ENCODE measurements at regions not wholly inside any gene's neighbourhood (a gene's known extent, or its start where the extent isn't known, plus 50 kb on each side); places are given as distances from the start of the nearest gene placed in this dataset.
"Not testable (repeated sequence)": the region's sequence is repeated elsewhere in the genome, so short reads cannot be mapped to it uniquely, and the experiment has no call there.

DNA sequence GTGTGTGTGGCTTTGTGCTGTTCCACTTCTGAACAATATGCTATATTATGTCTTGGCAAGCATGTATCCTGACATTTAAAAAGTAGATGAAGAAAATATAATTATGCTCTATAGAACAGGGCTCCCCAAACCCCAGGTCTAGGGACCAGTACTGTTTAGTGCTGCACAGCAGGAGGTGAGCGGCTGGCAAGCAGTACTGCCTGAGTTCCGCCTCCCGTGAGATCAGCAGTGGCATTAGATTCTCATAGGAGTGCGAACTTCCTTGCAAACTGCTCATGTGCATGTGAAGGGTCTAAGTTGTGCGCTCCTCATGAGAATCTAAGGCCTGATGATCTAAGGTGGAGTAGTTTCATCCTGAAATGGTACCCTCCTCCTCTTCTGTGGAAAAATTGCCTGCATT is 979.1 kb upstream of the CTNND2 start:
- TF ChIP-seq, protein P1, sequence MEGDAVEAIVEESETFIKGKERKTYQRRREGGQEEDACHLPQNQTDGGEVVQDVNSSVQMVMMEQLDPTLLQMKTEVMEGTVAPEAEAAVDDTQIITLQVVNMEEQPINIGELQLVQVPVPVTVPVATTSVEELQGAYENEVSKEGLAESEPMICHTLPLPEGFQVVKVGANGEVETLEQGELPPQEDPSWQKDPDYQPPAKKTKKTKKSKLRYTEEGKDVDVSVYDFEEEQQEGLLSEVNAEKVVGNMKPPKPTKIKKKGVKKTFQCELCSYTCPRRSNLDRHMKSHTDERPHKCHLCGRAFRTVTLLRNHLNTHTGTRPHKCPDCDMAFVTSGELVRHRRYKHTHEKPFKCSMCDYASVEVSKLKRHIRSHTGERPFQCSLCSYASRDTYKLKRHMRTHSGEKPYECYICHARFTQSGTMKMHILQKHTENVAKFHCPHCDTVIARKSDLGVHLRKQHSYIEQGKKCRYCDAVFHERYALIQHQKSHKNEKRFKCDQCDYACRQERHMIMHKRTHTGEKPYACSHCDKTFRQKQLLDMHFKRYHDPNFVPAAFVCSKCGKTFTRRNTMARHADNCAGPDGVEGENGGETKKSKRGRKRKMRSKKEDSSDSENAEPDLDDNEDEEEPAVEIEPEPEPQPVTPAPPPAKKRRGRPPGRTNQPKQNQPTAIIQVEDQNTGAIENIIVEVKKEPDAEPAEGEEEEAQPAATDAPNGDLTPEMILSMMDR (IDR thresholded peaks at IDR 0.05; ENCODE audit: control insufficient read depth, insufficient read depth, low read depth, low read length, missing control alignments): no peak
- no peak overlapping the region for H3K4me3 ChIP-seq (ENCODE audit: control insufficient read depth, low read depth, low read length)
- no peak for DNase-seq (ENCODE audit: low read depth)

DNA sequence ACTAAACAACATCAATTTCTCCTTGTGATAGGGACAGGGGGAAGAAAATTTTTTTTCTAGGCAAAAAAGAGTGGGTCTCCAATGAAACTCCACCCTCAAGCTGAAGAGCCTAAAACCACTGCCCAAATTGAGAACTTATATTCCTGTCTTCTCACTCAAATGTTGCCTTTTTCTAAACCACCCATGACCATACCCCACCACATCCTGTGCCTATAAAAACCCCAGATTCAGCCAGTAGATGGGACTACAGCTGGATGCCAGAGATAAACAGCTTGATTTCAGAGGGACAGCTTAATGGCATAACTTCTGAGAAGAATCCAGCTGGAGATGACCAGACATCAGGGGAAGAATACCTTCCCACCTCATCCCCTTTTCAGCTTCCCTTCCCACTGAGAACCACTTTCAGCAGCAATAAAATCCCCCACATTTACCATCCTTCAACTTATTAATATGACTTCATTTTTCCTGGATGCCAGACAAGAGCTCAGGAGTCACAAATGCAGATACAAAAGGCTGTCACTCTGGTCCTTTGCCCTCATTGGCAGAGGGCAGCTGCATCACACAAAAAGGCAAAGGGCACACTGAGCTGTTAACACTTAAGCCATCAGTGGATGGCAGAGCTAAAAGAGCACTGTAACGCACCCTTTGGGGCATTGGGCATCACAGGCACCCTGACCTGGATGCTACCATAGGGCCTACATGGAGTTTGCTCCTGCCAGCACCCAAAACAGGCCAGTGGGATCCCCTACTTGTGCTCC is 972.5 kb upstream of the CTNND2 start:
- no peak for DNase-seq (ENCODE audit: low read depth)
- H3K4me3 ChIP-seq (ENCODE audit: control insufficient read depth, low read depth, low read length): no peak overlapping the region
- TF ChIP-seq, protein P1 (IDR thresholded peaks at IDR 0.05; ENCODE audit: control insufficient read depth, insufficient read depth, low read depth, low read length, missing control alignments): no peak

DNA sequence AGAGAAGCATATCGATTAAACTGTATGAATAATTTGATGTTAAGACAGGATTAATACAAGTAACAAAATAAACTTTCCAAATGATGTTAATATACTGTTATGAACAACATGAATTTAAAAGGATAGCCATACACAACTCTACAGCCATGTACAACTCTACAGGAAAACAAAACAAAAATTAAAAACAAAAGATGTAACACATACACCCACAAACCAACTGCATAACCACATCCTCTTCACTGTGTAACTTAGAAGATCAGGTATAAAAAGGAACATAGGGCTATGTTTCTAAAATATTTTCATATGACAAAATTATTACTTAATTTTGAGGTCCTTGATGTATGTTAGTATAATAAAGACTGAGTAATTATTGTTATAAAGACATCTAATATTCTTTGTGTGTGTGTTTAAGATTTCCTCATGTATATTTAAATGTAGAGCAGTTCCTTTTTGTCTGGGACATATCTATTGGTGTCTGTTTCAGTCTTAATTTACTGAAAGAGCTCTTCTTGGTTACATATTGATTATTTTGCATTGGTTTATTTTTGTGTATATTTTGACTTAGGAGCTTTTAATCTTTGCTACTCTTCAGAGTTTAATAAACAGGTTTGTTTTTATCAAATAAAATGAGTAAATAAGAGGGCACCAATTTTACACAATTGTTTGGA is 966.8 kb upstream of the CTNND2 start:
- H3K4me3 ChIP-seq (ENCODE audit: control insufficient read depth, low read depth, low read length): no peak overlapping the region
- no peak for DNase-seq (ENCODE audit: low read depth)
- TF ChIP-seq, protein P1 (IDR thresholded peaks at IDR 0.05; ENCODE audit: control insufficient read depth, insufficient read depth, low read depth, low read length, missing control alignments): no peak

DNA sequence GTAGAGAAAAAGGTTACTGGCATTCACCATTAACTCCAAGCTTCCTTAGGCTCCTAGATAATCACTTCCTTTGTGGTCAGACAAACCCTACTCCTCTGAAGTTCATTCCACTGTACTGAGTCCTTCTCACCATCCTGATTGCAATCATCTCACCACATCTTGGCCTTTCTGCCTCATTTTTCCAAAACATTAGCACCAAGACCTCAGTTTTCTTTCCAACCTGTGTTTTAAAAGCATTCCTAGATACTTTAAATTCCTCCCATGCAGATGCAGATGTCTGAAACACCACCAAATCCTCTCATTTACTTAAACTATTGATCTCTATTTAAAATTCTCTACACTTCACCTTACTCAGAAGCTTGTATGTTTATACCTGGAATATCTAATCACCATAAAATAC is 961.3 kb upstream of the CTNND2 start:
- no peak for DNase-seq (ENCODE audit: low read depth)
- no peak overlapping the region for H3K4me3 ChIP-seq (ENCODE audit: control insufficient read depth, low read depth, low read length)
- TF ChIP-seq, protein P1 (IDR thresholded peaks at IDR 0.05; ENCODE audit: control insufficient read depth, insufficient read depth, low read depth, low read length, missing control alignments): no peak

DNA sequence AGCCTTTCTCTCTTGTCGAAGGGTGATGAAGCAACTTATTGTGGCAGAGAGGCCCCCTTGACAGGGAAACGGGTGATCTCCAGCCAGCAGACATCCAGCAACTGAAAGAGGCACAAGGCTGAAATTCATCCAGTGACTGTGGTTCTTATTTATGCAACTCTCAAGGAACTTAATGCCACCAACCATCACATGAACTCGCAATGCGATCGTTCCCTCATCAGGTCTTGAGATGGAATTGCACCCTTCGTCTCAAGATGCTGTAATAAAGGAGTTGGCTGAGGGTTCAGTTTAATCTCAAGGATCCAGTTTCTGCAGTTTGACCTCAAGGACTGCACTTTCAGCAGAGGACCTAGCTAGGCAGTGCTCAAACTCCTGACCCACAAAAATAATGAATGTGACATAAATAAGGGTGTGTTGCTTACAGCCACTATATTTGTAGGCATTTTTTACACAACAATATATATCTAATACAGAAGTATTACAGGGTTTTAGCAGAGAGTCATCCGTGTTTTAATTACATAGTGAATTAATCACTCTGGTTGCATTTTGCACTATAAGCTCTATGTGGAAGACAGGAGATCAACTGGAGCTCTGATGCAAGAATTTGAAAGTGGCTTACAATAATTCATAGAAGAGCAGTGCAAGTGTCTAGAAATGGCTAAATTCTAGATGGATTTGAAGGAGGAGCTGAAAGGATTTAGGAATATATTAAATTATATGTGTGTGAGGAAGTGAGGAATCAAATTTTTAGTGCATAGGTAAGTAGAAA is 957.8 kb upstream of the CTNND2 start:
- TF ChIP-seq, protein P1 (IDR thresholded peaks at IDR 0.05; ENCODE audit: control insufficient read depth, insufficient read depth, low read depth, low read length, missing control alignments): no peak
- H3K4me3 ChIP-seq (ENCODE audit: control insufficient read depth, low read depth, low read length): no peak overlapping the region
- DNase-seq (ENCODE audit: low read depth): no peak

DNA sequence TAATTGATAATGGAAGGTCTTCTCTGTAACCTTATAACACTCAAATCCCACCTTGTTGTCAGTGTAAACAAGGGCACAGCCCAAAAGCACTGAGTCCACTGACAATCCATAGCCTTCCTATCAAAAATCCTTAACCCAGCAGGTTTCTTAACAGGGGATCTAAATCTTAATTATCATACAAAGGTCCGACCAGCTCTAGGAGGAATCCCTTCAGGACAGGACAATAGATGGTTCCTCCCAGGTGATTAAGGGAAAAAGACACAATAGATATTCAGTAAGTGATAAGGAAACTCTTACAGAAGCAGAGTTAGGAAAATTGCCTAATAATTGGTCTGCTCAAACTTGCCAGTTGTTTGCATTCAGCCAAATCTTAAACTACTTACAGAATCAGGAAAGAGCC is 951.9 kb upstream of the CTNND2 start:
- not testable (repeated sequence) for DNase-seq (ENCODE audit: low read depth); H3K4me3 ChIP-seq (ENCODE audit: control insufficient read depth, low read depth, low read length)

DNA sequence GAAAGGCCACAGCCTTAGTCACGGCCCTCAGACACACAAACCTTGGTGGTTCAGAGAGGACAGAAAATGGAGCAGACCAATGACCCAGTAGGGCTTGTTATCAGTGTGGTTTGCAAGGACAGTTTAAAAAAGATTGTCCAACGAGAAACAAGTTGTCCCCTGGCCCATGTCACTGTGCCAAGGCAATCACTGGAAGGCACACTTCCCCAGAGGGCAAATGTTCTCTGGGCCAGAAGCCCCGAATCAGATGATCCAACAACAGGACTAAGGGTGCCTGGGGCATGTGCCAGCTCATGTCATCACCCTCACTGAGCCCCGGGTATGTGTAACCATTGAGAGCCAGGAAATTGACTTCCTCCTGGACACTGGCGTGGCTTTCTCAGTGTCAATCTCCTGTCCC is 950.1 kb upstream of the CTNND2 start:
- DNase-seq (ENCODE audit: low read depth): no peak
- TF ChIP-seq, protein P1 (IDR thresholded peaks at IDR 0.05; ENCODE audit: control insufficient read depth, insufficient read depth, low read depth, low read length, missing control alignments): no peak
- no peak overlapping the region for H3K4me3 ChIP-seq (ENCODE audit: control insufficient read depth, low read depth, low read length)

All from AG09309 (cell line).